Trophoblast cell (in vitro differentiated cells and primary cell): ENCODE measurements at regions not wholly inside any gene's neighbourhood (a gene's known extent, or its start where the extent isn't known, plus 50 kb on each side); places are given as distances from the start of the nearest gene placed in this dataset.

Source experiments
- DNase-seq, 2 donors: peaks; one replicate each; pipeline ENCODE4 v3.0.0-alpha.2; 2016
- H2AFZ ChIP-seq: 2 replicates; pipeline ENCODE4 v1.6.1; 2013; ENCODE audit warnings: low read length, moderate library complexity, mild to moderate bottlenecking; ENCODE audit not compliant: insufficient read depth, poor library complexity
- H2AK5ac ChIP-seq: 2 replicates; pipeline ENCODE4 v1.6.1; 2013; ENCODE audit warnings: mild to moderate bottlenecking, low read length
- H2BK120ac ChIP-seq: 2 replicates; pipeline ENCODE4 v1.6.1; 2013; ENCODE audit warnings: low read length, mild to moderate bottlenecking, moderate library complexity; ENCODE audit not compliant: insufficient read depth, poor library complexity
- H2BK12ac ChIP-seq: 2 replicates; pipeline ENCODE4 v1.6.1; 2013; ENCODE audit warnings: mild to moderate bottlenecking, low read length, moderate library complexity
- H2BK5ac ChIP-seq: 2 replicates; pipeline ENCODE4 v1.6.1; 2013; ENCODE audit warnings: low read length, low read depth, moderate library complexity, mild to moderate bottlenecking; ENCODE audit not compliant: poor library complexity
- H3K14ac ChIP-seq: 2 replicates; pipeline ENCODE4 v1.6.1; 2013; ENCODE audit warnings: mild to moderate bottlenecking, low read length
- H3K18ac ChIP-seq: 2 replicates; pipeline ENCODE4 v1.6.1; 2013; ENCODE audit warnings: mild to moderate bottlenecking, low read length
- H3K23ac ChIP-seq: 2 replicates; pipeline ENCODE4 v1.6.1; 2013; ENCODE audit warnings: low read length
- H3K27ac ChIP-seq: 2 replicates; pipeline ENCODE4 v1.5.1; 2013; ENCODE audit warnings: low read depth, mild to moderate bottlenecking, inconsistent platforms, low read length, moderate library complexity
- H3K27me3 ChIP-seq: 2 replicates; pipeline ENCODE4 v1.6.1; 2013; ENCODE audit warnings: inconsistent platforms, mild to moderate bottlenecking, low read length, moderate library complexity; ENCODE audit not compliant: insufficient read depth
- H3K36me3 ChIP-seq, 2 experiments: 1 replicate in 1 of 2; 2 replicates in 1 of 2; pipeline ENCODE4 v1.6.1; 2013; ENCODE audit warnings: low read length in 2 of 2, mild to moderate bottlenecking in 2 of 2, moderate library complexity in 1 of 2; ENCODE audit not compliant: insufficient read depth in 2 of 2, control insufficient read depth in 1 of 2
- H3K4ac ChIP-seq: 2 replicates; pipeline ENCODE4 v1.6.1; 2013; ENCODE audit warnings: low read depth, mild to moderate bottlenecking, low read length, moderate library complexity
- H3K4me1 ChIP-seq, 2 experiments: 1 replicate in 1 of 2; 2 replicates in 1 of 2; pipeline ENCODE4 v1.6.1; 2013; ENCODE audit warnings: low read length in 2 of 2, mild to moderate bottlenecking in 2 of 2, moderate library complexity in 1 of 2; ENCODE audit not compliant: insufficient read depth in 2 of 2, control insufficient read depth in 1 of 2
- H3K4me2 ChIP-seq: 2 replicates; pipeline ENCODE4 v1.6.1; 2013; ENCODE audit warnings: inconsistent platforms, mild to moderate bottlenecking, low read length, moderate library complexity
- H3K4me3 ChIP-seq: 2 replicates; pipeline ENCODE4 v1.5.1; 2013; ENCODE audit warnings: mild to moderate bottlenecking, low read depth, low read length, inconsistent platforms
- H3K79me1 ChIP-seq: one replicate; pipeline ENCODE4 v1.6.1; 2013; ENCODE audit warnings: low read length
- H3K79me2 ChIP-seq: 2 replicates; pipeline ENCODE4 v1.6.1; 2013; ENCODE audit warnings: low read length, mild to moderate bottlenecking; ENCODE audit not compliant: control insufficient read depth, insufficient read depth, poor library complexity
- H3K9ac ChIP-seq: 2 replicates; pipeline ENCODE4 v1.6.1; 2013; ENCODE audit warnings: mild to moderate bottlenecking, low read length
- H3K9me3 ChIP-seq: 2 replicates; pipeline ENCODE4 v1.6.1; 2013; ENCODE audit warnings: low read depth, mild to moderate bottlenecking, control low read depth, inconsistent platforms, low read length; ENCODE audit not compliant: insufficient read depth
- H4K12ac ChIP-seq: 2 replicates; pipeline ENCODE4 v1.6.1; 2013; ENCODE audit warnings: low read depth, mild to moderate bottlenecking, low read length, moderate library complexity
- H4K8ac ChIP-seq: 2 replicates; pipeline ENCODE4 v1.6.1; 2013; ENCODE audit warnings: low read depth, mild to moderate bottlenecking, low read length, moderate library complexity
- H4K91ac ChIP-seq: one replicate; pipeline ENCODE4 v1.6.1; 2013; ENCODE audit warnings: low read depth, mild to moderate bottlenecking, low read length, moderate library complexity
- WGBS: extraction: QIAGEN DNeasy Blood & Tissue Kit; methylation state at CpG from one replicate; pipeline ENCODE4 v1.1.7; 2013; ENCODE audit warnings: missing lambda C conversion rate; ENCODE audit not compliant: insufficient read length, insufficient coverage; ENCODE audit errors: extremely low coverage; 5-methylcytosine and 5-hydroxymethylcytosine counted together

DNA sequence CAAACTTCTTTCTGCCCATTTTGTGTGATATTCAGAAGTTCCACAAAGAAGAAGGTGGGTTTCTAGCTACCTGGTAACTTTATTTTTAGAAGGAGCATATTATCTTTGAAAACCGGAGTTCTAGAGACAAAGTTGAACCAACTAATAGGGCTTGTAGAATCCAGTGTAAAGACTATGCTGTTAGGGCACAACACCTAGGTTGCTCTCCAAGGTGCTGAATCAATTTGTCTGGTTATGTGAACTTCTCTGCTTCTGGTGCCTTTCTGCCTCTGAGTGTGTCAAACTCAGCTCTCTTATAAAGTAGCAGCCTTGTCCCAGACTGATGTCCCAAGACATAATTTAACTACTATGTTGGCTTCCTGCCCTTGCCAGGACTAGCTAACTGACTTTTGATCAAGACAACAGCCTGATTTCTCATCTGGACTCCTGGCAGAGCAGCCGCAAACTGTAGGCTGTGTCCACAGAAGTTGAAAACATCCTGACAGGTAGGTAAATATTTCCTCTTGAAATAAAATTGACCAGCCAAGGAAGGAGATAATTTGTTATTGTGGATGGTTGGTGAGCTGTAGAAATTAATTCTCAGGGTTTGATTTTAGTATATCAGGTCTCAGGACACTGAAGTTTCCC is 119.4 kb downstream of the CYRIA start:
- Histone ChIP-seq H3K14ac (no peak overlapping the region), H2BK120ac (no peak overlapping the region), H3K79me2 (no peaks in the 10 kb centered on the region), H3K9me3 (no peaks in the 10 kb centered on the region), H3K36me3 (no peaks in the 10 kb centered on the region), H3K27ac (no peak overlapping the region), H3K79me1 (no peaks in the 10 kb centered on the region), H3K23ac (no peak overlapping the region), H3K18ac (no peak overlapping the region), H4K91ac (no peak overlapping the region), H3K4ac (no peak overlapping the region), H3K27me3 (no peaks in the 10 kb centered on the region), H2BK5ac (no peak overlapping the region), H4K8ac (no peak overlapping the region), H2BK12ac (no peak overlapping the region), H2AFZ (no peak overlapping the region), H3K4me1 (no peaks in the 10 kb centered on the region), H3K4me3 (no peak overlapping the region), H3K9ac (no peak overlapping the region), H3K4me2 (no peak overlapping the region), H2AK5ac (no peak overlapping the region), H4K12ac (no peak overlapping the region)
- no CpG with 5 or more reads among the region's 2 CpGs for WGBS
- peak; percentile 49 to 93 for DNase-seq

DNA sequence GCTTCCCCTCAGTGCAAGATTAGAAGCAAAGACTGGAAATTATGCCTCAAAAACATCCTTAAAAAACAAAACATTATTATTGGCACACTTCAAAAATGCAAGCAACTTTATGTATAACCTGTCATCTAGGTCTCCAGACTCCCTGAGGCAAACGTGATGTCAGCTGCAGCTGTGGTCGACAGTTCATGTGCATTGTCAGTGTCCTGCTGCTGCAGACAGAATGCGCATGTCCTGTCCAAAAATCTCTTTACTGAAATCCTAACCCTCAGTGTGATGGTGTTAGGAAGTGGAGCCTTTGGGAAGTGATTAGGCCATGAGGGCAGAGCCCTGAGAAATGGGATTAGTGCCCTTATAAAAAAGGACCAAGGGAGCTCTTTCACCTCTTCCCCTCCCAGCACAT is 126.9 kb downstream of the CYRIA start:
- Histone ChIP-seq H2BK5ac (no peak overlapping the region), H4K8ac (no peak overlapping the region), H3K9me3 (no peaks in the 10 kb centered on the region), H2AFZ (no peak overlapping the region), H3K4me3 (no peak overlapping the region), H3K18ac (no peak overlapping the region), H3K4ac (no peak overlapping the region), H4K91ac (no peak overlapping the region), H3K79me2 (no peaks in the 10 kb centered on the region), H3K14ac (no peak overlapping the region), H3K79me1 (no peaks in the 10 kb centered on the region), H3K9ac (no peak overlapping the region), H3K4me1 (no peaks in the 10 kb centered on the region), H3K23ac (no peak overlapping the region), H2BK120ac (no peak overlapping the region), H3K36me3 (no peaks in the 10 kb centered on the region), H2BK12ac (no peak overlapping the region), H4K12ac (no peak overlapping the region), H3K4me2 (no peak overlapping the region), H3K27ac (no peak overlapping the region), H2AK5ac (no peak overlapping the region), H3K27me3 (no peaks in the 10 kb centered on the region)
- DNase-seq, result peak; percentile 25 to 36
- no CpG with 5 or more reads among the region's 3 CpGs for WGBS

DNA sequence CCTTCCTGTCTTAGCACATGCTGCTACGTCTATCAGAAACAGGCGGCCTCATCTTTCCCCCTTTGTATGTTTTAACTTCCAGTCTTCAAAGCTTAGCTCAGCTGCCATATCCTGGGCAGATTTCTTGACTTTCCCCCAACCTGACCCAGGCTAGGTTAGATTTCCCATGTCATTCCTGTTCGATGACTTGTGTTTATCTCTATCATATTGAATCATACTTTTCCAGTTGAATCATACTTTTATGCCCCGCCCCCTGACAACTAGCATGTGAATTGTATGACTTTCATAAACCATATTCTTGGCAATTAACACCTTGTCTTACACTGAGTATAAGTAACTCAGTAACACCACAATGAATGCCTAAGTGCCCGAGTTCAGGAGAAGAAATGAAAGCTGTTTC is 128.3 kb downstream of the CYRIA start:
- H2AK5ac ChIP-seq, result no peak overlapping the region
- WGBS, result no CpG with 5 or more reads among the region's 5 CpGs
- H4K8ac ChIP-seq, result no peak overlapping the region
- no peak overlapping the region for H3K18ac ChIP-seq
- DNase-seq, result peak; percentile 34 to 82
- H2BK120ac ChIP-seq, result no peak overlapping the region
- H3K27ac ChIP-seq, result no peak overlapping the region
- no peaks in the 10 kb centered on the region for H3K4me1 ChIP-seq
- H3K4me3 ChIP-seq, result no peak overlapping the region
- no peaks in the 10 kb centered on the region for H3K79me2 ChIP-seq
- no peak overlapping the region for H3K14ac ChIP-seq
- H3K9me3 ChIP-seq, result no peaks in the 10 kb centered on the region
- H2BK12ac ChIP-seq, result no peak overlapping the region
- H2BK5ac ChIP-seq, result no peak overlapping the region
- no peak overlapping the region for H3K4me2 ChIP-seq
- H4K91ac ChIP-seq, result no peak overlapping the region
- H3K4ac ChIP-seq, result no peak overlapping the region
- no peaks in the 10 kb centered on the region for H3K36me3 ChIP-seq
- H3K79me1 ChIP-seq, result no peaks in the 10 kb centered on the region
- no peak overlapping the region for H4K12ac ChIP-seq
- no peak overlapping the region for H3K9ac ChIP-seq
- no peaks in the 10 kb centered on the region for H3K27me3 ChIP-seq
- no peak overlapping the region for H2AFZ ChIP-seq
- no peak overlapping the region for H3K23ac ChIP-seq

DNA sequence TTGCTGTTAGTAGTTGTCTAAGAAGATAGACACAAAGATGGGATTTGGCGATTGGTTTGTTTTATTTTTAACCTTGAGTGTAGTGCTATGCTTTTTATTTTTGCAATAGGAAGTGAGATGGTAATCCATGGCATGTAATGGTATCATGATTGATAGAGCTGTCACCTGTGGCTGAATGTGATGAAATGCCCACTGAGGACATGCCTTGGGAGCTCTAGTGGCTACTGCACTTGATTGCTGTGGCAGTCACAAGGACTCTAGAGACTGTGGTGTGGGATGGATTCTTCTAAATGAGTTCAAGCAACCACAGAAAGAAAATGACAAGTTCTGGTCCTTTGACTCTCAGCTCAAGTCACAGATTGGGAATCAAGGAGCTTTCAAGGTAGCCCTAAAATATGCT is 139.4 kb downstream of the CYRIA start:
- Histone ChIP-seq H3K4me2 (no peak overlapping the region), H3K27me3 (no peaks in the 10 kb centered on the region), H3K23ac (no peak overlapping the region), H3K4ac (no peak overlapping the region), H4K12ac (no peak overlapping the region), H3K27ac (no peak overlapping the region), H2AK5ac (no peak overlapping the region), H3K4me3 (no peak overlapping the region), H3K36me3 (no peaks in the 10 kb centered on the region), H3K4me1 (peaks cover 0 to 2% of the 10 kb centered on the region in 2 experiments), H2BK5ac (no peak overlapping the region), H3K79me2 (no peaks in the 10 kb centered on the region), H2BK120ac (no peak overlapping the region), H4K91ac (no peak overlapping the region), H2BK12ac (no peak overlapping the region), H3K14ac (no peak overlapping the region), H3K18ac (no peak overlapping the region), H2AFZ (no peak overlapping the region), H3K9ac (no peak overlapping the region), H3K79me1 (no peaks in the 10 kb centered on the region), H3K9me3 (no peaks in the 10 kb centered on the region), H4K8ac (no peak overlapping the region)
- no CpG with 5 or more reads among the region's 1 CpG for WGBS
- DNase-seq, result no peak
